Activated B cell treated with CpG ODN at 0.5 μM for 24 hours (primary cell): ENCODE measurements at regions not wholly inside any gene's neighbourhood (a gene's known extent, or its start where the extent isn't known, plus 50 kb on each side); places are given as distances from the start of the nearest gene placed in this dataset.

Experiments used
- ATAC-seq: fragments of 200-7000 bp; cut with Tn5 transposase; one replicate; pipeline ENCODE4 v1.10.0; 2021; ENCODE audit warnings: low read depth, mild to moderate bottlenecking, moderate library complexity
- CTCF ChIA-PET: fragments of 350-600 bp; sonication (Branson Sonifier 250); formaldehyde crosslinking; loops from one replicate; lab custom pipeline; 2021; ENCODE audit warnings: antibody characterized with exemption; lab: Charles Lee
- POLR2A ChIA-PET: fragments of 350-600 bp; sonication (Branson Sonifier 250); formaldehyde crosslinking; loops from one replicate; lab custom pipeline; 2021; ENCODE audit warnings: antibody characterized with exemption; lab: Charles Lee
- DNase-seq: peaks from one replicate; pipeline ENCODE4 v3.0.0; 2022
- H3K27ac Mint-ChIP-seq: one replicate; pipeline ENCODE4 v1.8.0; 2020; ENCODE audit warnings: mixed read lengths
- H3K27me3 Mint-ChIP-seq: one replicate; pipeline ENCODE4 v1.8.0; 2021; ENCODE audit warnings: mixed read lengths
- H3K36me3 Mint-ChIP-seq: one replicate; pipeline ENCODE4 v1.8.0; 2021; ENCODE audit warnings: low read depth, mixed read lengths
- H3K4me1 Mint-ChIP-seq: one replicate; pipeline ENCODE4 v1.8.0; 2021; ENCODE audit warnings: mixed read lengths
- H3K4me3 Mint-ChIP-seq: one replicate; pipeline ENCODE4 v1.8.0; 2020; ENCODE audit warnings: mild to moderate bottlenecking, mixed read lengths
- H3K9me3 Mint-ChIP-seq: one replicate; pipeline ENCODE4 v1.8.0; 2020; ENCODE audit warnings: mixed read lengths
- intact Hi-C: fragments of 100-400 bp; cut with micrococcal nuclease; formaldehyde crosslinking; loops from one replicate; pipeline ENCODE4 v1.15.1; 2024
- TF ChIP-seq, protein P1 (sequence below): fragments of 200-600 bp; IDR thresholded peaks from one replicate; pipeline ENCODE4 v1.8.0; 2022; ENCODE audit warnings: antibody characterized with exemption, mild to moderate bottlenecking

DNA sequence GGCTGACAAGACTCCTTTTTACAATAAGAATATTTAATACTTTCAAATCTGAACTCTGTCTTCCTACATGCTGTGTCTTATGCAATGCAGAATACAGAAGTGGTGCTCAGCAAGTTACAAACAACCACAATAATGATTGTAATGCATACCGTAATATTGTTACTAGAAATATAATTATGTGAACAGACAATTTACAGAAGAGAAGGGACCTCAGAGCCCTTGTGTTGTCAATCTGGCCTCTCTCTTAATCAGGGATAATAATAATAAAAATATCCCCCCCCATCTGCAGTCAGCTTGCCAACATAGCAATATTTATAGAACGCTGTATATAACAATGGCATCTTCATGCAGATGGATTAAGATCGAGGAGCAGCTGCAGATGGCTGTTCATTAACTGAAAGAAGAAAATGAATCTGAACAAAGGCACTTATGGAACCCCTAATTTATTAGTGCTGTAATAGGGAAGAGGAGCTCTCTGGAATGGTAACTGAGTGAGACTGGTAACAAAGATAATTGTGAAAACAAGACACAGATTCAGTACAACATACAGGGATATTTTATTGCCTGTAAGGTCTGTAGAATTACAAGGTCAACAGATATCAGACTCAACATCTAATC, 106.3 kb downstream of the TMEM26 start:
- ChIA-PET POLR2A (no interaction called here), CTCF (no interaction called here)
- H3K4me3 Mint-ChIP-seq, result no peak overlapping the region

DNA sequence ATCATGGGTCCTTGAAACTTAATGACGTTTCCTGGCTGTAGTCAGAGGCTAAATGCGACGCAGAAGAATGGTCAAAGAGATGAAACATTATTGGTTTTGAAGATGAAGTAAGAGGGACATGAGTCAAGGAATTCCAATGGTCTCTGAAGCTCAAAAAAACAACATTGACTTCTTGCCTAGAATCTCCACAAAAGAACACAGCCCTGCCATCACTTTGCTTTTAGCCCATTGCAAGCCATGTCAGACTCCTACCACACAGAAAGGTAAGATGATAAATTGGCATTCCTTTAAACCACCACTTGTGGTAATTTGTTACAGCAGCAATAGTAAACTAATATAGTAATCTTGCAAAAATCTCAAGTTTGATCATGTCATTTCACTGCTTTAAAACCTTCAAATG, 109.4 kb downstream of the TMEM26 start:
- DNase-seq (no peak), ATAC-seq (no peak)
- ChIA-PET CTCF (no interaction called here), POLR2A (no interaction called here)
- Mint-ChIP-seq H3K27ac (no peak overlapping the region), H3K27me3 (peaks cover 1% of the 10 kb centered on the region), H3K4me3 (no peak overlapping the region), H3K36me3 (no peaks in the 10 kb centered on the region), H3K9me3 (no peaks in the 10 kb centered on the region), H3K4me1 (no peaks in the 10 kb centered on the region)
- TF ChIP-seq, protein P1, sequence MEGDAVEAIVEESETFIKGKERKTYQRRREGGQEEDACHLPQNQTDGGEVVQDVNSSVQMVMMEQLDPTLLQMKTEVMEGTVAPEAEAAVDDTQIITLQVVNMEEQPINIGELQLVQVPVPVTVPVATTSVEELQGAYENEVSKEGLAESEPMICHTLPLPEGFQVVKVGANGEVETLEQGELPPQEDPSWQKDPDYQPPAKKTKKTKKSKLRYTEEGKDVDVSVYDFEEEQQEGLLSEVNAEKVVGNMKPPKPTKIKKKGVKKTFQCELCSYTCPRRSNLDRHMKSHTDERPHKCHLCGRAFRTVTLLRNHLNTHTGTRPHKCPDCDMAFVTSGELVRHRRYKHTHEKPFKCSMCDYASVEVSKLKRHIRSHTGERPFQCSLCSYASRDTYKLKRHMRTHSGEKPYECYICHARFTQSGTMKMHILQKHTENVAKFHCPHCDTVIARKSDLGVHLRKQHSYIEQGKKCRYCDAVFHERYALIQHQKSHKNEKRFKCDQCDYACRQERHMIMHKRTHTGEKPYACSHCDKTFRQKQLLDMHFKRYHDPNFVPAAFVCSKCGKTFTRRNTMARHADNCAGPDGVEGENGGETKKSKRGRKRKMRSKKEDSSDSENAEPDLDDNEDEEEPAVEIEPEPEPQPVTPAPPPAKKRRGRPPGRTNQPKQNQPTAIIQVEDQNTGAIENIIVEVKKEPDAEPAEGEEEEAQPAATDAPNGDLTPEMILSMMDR, result no peak
- intact Hi-C loops, result no loop called here

More for the DNA sequence above, 106.3 kb downstream of the TMEM26 start:
- H3K4me1 Mint-ChIP-seq, result no peaks in the 10 kb centered on the region
- H3K27me3 Mint-ChIP-seq, result peaks cover 3% of the 10 kb centered on the region
- DNase-seq (no peak), ATAC-seq (no peak)
- intact Hi-C loops, result no loop called here
- H3K27ac Mint-ChIP-seq, result no peak overlapping the region
- TF ChIP-seq, protein P1, result no peak
- H3K9me3 Mint-ChIP-seq, result no peaks in the 10 kb centered on the region
- H3K36me3 Mint-ChIP-seq, result no peaks in the 10 kb centered on the region

DNA sequence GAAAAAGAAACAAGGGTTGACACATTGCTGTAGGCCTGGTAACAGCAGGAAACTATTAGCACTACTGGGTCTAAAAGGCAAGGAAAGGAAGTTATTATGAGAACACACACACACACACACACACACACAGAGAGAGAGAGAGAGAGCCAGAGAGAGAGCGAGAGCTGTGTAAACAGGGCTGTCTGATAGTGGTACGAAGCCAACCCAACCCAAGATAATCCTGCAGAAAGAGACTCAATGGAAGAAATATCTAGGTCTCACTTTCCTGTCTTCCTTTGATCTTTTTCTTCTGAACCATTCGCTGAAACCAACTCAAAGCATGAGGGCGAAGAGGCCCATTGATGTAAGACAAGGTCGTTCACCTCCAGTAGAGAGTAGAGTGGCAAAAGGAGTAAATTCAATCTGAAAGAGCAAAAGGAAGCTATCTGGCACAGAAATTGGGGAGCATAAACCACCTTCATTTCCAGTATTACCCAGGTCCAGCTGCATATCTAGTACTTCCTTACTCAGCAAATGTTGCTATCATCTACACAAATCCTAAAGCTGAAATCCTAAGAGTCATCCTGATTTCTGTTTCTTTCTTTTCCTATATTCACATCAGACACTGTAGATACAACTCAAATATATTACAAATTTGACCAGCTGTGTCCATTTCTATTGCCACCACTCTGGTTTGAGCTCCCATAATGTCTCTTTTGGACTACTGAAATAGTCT, 110.2 kb downstream of the TMEM26 start:
- Mint-ChIP-seq H3K9me3 (no peaks in the 10 kb centered on the region), H3K4me3 (no peak overlapping the region), H3K27me3 (peaks cover 1% of the 10 kb centered on the region), H3K4me1 (no peaks in the 10 kb centered on the region), H3K36me3 (no peaks in the 10 kb centered on the region), H3K27ac (no peak overlapping the region)
- ChIA-PET POLR2A (no interaction called here), CTCF (no interaction called here)
- TF ChIP-seq, protein P1, result no peak
- no peak for DNase-seq
- ATAC-seq, result no peak
- intact Hi-C loops, result no loop called here

DNA sequence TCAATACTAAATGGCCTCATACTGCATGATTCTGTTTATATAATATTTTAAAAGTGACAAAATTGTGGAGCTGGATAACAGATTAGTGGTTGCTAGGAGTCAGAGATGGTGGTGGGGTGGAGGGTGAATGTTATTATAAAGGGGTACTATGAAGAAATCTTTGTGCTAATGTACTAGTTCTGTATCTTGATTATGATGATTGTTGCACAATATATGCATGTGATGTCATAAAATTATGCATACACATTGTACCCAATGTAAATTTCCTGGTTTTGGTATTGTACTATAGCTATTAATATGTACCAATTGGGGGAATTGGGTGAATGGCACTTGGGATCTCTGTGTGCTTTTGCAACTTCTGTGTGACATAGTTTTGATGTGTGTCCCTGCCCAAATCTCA, 112.2 kb downstream of the TMEM26 start:
- no peak for DNase-seq
- Mint-ChIP-seq H3K27ac (no peak overlapping the region), H3K27me3 (peaks cover 1% of the 10 kb centered on the region), H3K9me3 (no peaks in the 10 kb centered on the region), H3K4me3 (no peak overlapping the region), H3K36me3 (no peaks in the 10 kb centered on the region), H3K4me1 (no peaks in the 10 kb centered on the region)
- intact Hi-C loops, result no loop called here
- TF ChIP-seq, protein P1, result no peak
- ChIA-PET POLR2A (no interaction called here), CTCF (no interaction called here)
- ATAC-seq, result no peak

DNA sequence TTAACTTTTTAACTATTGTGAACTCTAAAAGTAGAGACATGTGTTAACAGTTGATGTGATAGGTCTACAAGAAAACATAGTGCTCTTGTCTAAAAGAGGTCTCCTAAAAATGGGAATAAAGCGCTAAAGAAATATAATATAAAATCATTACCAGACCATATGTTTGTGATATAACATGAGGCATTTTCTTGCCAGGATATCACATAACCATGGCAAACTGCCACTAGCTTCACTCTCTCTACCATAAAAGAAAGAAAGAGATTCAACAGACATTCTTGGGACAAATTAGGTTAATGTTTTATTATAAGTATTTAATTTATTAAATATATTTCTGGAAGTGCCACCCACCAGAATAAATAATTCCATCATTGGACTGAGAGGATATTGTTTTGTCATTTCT, 115.0 kb downstream of the TMEM26 start:
- ChIA-PET CTCF (no interaction called here), POLR2A (no interaction called here)
- TF ChIP-seq, protein P1, result no peak
- H3K4me3 Mint-ChIP-seq, result no peak overlapping the region
- intact Hi-C loops, result no loop called here
- no peak overlapping the region for H3K27ac Mint-ChIP-seq
- no peaks in the 10 kb centered on the region for H3K4me1 Mint-ChIP-seq
- no peak for DNase-seq
- no peak for ATAC-seq
- H3K27me3 Mint-ChIP-seq, result peaks cover 1% of the 10 kb centered on the region
- no peaks in the 10 kb centered on the region for H3K9me3 Mint-ChIP-seq
- no peaks in the 10 kb centered on the region for H3K36me3 Mint-ChIP-seq
